GM23338 (cell line): ENCODE measurements at regions not wholly inside any gene's neighbourhood (a gene's known extent, or its start where the extent isn't known, plus 50 kb on each side); places are given as distances from the start of the nearest gene placed in this dataset.

Experiments
- ATAC-seq: fragments of 200-7000 bp; cut with Tn5 transposase; 3 replicates; pipeline ENCODE4 v1.9.1; 2020
- DNase-seq: peaks from one replicate; pipeline ENCODE4 v3.0.0-alpha.2; 2015; ENCODE audit warnings: low spot score
- H2AFZ ChIP-seq: fragments of 200-600 bp; sonication (generic); 2 replicates; pipeline ENCODE4 v1.8.0; 2016; ENCODE audit warnings: antibody characterized with exemption, mild to moderate bottlenecking, moderate library complexity
- H3F3A ChIP-seq: fragments of 200-600 bp; sonication (generic); replicated peaks from 2 replicates; pipeline ENCODE4 v1.8.0; 2017; ENCODE audit warnings: antibody characterized with exemption, mixed run types, low read depth
- H3K27ac ChIP-seq: fragments of 200-600 bp; sonication (generic); 2 replicates; pipeline ENCODE4 v1.6.1; 2016; ENCODE audit warnings: low read depth
- H3K27me3 ChIP-seq: fragments of 200-600 bp; sonication (generic); 2 replicates; pipeline ENCODE4 v1.8.0; 2016; ENCODE audit warnings: mild to moderate bottlenecking, mixed run types, moderate library complexity; ENCODE audit not compliant: insufficient read depth
- H3K36me3 ChIP-seq: fragments of 200-600 bp; sonication (generic); 2 replicates; pipeline ENCODE4 v1.8.0; 2016; ENCODE audit warnings: mild to moderate bottlenecking; ENCODE audit not compliant: insufficient read depth
- H3K4me1 ChIP-seq: fragments of 200-600 bp; sonication (generic); 2 replicates; pipeline ENCODE4 v1.8.0; 2016; ENCODE audit warnings: mild to moderate bottlenecking, moderate library complexity; ENCODE audit not compliant: insufficient read depth
- H3K4me2 ChIP-seq: fragments of 200-600 bp; sonication (generic); 2 replicates; pipeline ENCODE4 v1.7.1; 2017; ENCODE audit warnings: mixed run types
- H3K4me3 ChIP-seq: fragments of 200-600 bp; sonication (generic); 2 replicates; pipeline ENCODE4 v1.6.1; 2016; ENCODE audit warnings: mixed run types
- H3K79me2 ChIP-seq: fragments of 200-600 bp; sonication (generic); replicated peaks from 2 replicates; pipeline ENCODE4 v1.8.0; 2017; ENCODE audit warnings: mild to moderate bottlenecking; ENCODE audit not compliant: insufficient read depth
- H3K9me2 ChIP-seq: fragments of 200-600 bp; sonication (generic); 2 replicates; pipeline ENCODE4 v1.8.0; 2017; ENCODE audit not compliant: insufficient read depth
- H4K20me1 ChIP-seq: fragments of 200-600 bp; sonication (generic); replicated peaks from 2 replicates; pipeline ENCODE4 v1.8.0; 2017; ENCODE audit warnings: mild to moderate bottlenecking; ENCODE audit not compliant: insufficient read depth
- H3K27ac Mint-ChIP-seq: 2 replicates; pipeline ENCODE4 v1.8.0; 2020; ENCODE audit warnings: inconsistent platforms, mild to moderate bottlenecking, moderate library complexity, mixed read lengths
- H3K27me3 Mint-ChIP-seq: 3 replicates; pipeline ENCODE4 v1.8.0; 2022; ENCODE audit warnings: low read depth, mild to moderate bottlenecking, moderate library complexity, mixed read lengths, inconsistent platforms; ENCODE audit not compliant: insufficient read depth, poor library complexity
- H3K36me3 Mint-ChIP-seq: 3 replicates; pipeline ENCODE4 v1.8.0; 2021; ENCODE audit warnings: low read depth, mild to moderate bottlenecking, inconsistent platforms, moderate library complexity, mixed read lengths
- H3K4me1 Mint-ChIP-seq: 3 replicates; pipeline ENCODE4 v1.8.0; 2020; ENCODE audit warnings: mild to moderate bottlenecking, inconsistent platforms, mixed read lengths
- H3K4me3 Mint-ChIP-seq: 3 replicates; pipeline ENCODE4 v1.8.0; 2021; ENCODE audit warnings: moderate library complexity, mild to moderate bottlenecking, inconsistent platforms, mixed read lengths
- H3K9me3 Mint-ChIP-seq: 3 replicates; pipeline ENCODE4 v1.8.0; 2020; ENCODE audit warnings: moderate library complexity, mild to moderate bottlenecking, inconsistent platforms, mixed read lengths
- CREB1 ChIP-seq: fragments of 250-450 bp; sonication (Bioruptor Pico); IDR thresholded peaks from 2 replicates; pipeline ENCODE4 v1.5.0; 2020; ENCODE audit warnings: low read depth, mild to moderate bottlenecking, moderate library complexity
- EZH2 ChIP-seq: fragments of 200-600 bp; sonication (generic); IDR thresholded peaks from one replicate; pipeline ENCODE4 v1.8.0; 2017; ENCODE audit warnings: antibody characterized with exemption, mild to moderate bottlenecking, low read depth; ENCODE audit not compliant: unreplicated experiment
- EZH2phosphoT487 ChIP-seq: fragments of 200-600 bp; sonication (generic); IDR thresholded peaks from one replicate; pipeline ENCODE4 v1.8.1; 2018; ENCODE audit warnings: antibody characterized with exemption; ENCODE audit not compliant: unreplicated experiment
- JUNB ChIP-seq: IDR thresholded peaks from one replicate; pipeline ENCODE4 v1.6.1; 2016; ENCODE audit warnings: antibody characterized with exemption; ENCODE audit not compliant: unreplicated experiment
- NANOG ChIP-seq: IDR thresholded peaks from 2 replicates; pipeline ENCODE4 v1.6.1; 2016; ENCODE audit warnings: antibody characterized with exemption, borderline replicate concordance
- POLR2AphosphoS5 ChIP-seq: IDR thresholded peaks from 2 replicates; pipeline ENCODE4 v1.6.1; 2016; ENCODE audit warnings: antibody characterized with exemption, low read depth
- STAT1 ChIP-seq: IDR thresholded peaks from one replicate; pipeline ENCODE4 v1.6.1; 2016; ENCODE audit warnings: antibody characterized with exemption; ENCODE audit not compliant: unreplicated experiment
- ZNF114 ChIP-seq: fragments of 250-450 bp; sonication (Bioruptor Pico); IDR thresholded peaks from 2 replicates; pipeline ENCODE4 v1.5.0; 2020; ENCODE audit warnings: mild to moderate bottlenecking, moderate library complexity
- ZNF331 ChIP-seq: fragments of 250-450 bp; sonication (Bioruptor Pico); IDR thresholded peaks from 2 replicates; pipeline ENCODE4 v1.5.0; 2020; ENCODE audit warnings: low read depth, mild to moderate bottlenecking, moderate library complexity
- TF ChIP-seq, protein P1 (sequence below): IDR thresholded peaks from one replicate; pipeline ENCODE4 v1.6.1; 2018; ENCODE audit warnings: antibody characterized with exemption; ENCODE audit not compliant: unreplicated experiment
- TF ChIP-seq, protein P2 (sequence below): IDR thresholded peaks from 2 replicates; pipeline ENCODE4 v1.6.1; 2016; ENCODE audit warnings: antibody characterized with exemption
- TF ChIP-seq, protein P3 (sequence below), 2 experiments: fragments of 200-600 bp in 1 of 2; sonication (generic) in 1 of 2; conservative IDR thresholded peaks; 2 replicates each; pipeline versions ENCODE4 v1.5.1 to v1.6.1; 2016 to 2017; ENCODE audit warnings: antibody characterized with exemption in 2 of 2, low read depth in 2 of 2, mild to moderate bottlenecking in 2 of 2, moderate library complexity in 1 of 2
- TF ChIP-seq, protein P4 (sequence below): fragments of 250-450 bp; sonication (Bioruptor Pico); IDR thresholded peaks from 2 replicates; pipeline ENCODE4 v1.5.0; 2020; ENCODE audit warnings: mild to moderate bottlenecking, moderate library complexity

DNA sequence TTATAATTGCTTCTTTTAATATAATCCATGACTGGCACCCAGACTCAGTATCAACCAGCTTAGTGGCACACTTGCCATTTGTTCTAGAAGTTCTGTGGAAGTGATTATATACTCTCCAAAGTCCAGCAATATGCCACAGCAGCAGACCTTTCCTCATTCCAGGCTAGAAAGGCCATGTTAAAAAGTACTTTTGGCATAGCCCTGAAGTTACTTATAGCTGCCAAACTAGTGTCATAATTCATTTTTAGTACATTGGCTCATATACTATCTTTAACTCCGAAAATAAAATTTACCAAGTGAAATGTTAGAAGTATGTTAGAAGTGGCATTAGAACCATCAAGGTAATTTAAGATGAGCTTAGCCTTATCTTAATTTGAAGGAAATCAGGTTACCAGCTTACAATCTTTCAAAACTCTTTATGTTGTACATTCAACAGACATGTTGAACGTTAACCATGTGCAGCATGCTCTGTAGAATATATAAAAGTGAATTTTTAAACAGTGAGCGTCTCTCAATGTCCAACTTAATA lies 714.2 kb upstream of the LCORL start:
- H3K36me3 Mint-ChIP-seq, result no peaks in the 10 kb centered on the region

More for the DNA sequence above, 714.2 kb upstream of the LCORL start:
- TF ChIP-seq ZNF114 (CRISPR knock-in tag) (no peak), NANOG (no peak), ZNF331 (CRISPR knock-in tag) (no peak), EZH2 (no peak), JUNB (no peak), EZH2phosphoT487 (no peak), CREB1 (CRISPR knock-in tag) (no peak), POLR2AphosphoS5 (no peak), STAT1 (no peak)
- TF ChIP-seq, protein P1, sequence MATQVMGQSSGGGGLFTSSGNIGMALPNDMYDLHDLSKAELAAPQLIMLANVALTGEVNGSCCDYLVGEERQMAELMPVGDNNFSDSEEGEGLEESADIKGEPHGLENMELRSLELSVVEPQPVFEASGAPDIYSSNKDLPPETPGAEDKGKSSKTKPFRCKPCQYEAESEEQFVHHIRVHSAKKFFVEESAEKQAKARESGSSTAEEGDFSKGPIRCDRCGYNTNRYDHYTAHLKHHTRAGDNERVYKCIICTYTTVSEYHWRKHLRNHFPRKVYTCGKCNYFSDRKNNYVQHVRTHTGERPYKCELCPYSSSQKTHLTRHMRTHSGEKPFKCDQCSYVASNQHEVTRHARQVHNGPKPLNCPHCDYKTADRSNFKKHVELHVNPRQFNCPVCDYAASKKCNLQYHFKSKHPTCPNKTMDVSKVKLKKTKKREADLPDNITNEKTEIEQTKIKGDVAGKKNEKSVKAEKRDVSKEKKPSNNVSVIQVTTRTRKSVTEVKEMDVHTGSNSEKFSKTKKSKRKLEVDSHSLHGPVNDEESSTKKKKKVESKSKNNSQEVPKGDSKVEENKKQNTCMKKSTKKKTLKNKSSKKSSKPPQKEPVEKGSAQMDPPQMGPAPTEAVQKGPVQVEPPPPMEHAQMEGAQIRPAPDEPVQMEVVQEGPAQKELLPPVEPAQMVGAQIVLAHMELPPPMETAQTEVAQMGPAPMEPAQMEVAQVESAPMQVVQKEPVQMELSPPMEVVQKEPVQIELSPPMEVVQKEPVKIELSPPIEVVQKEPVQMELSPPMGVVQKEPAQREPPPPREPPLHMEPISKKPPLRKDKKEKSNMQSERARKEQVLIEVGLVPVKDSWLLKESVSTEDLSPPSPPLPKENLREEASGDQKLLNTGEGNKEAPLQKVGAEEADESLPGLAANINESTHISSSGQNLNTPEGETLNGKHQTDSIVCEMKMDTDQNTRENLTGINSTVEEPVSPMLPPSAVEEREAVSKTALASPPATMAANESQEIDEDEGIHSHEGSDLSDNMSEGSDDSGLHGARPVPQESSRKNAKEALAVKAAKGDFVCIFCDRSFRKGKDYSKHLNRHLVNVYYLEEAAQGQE, result no peak
- TF ChIP-seq, protein P2, sequence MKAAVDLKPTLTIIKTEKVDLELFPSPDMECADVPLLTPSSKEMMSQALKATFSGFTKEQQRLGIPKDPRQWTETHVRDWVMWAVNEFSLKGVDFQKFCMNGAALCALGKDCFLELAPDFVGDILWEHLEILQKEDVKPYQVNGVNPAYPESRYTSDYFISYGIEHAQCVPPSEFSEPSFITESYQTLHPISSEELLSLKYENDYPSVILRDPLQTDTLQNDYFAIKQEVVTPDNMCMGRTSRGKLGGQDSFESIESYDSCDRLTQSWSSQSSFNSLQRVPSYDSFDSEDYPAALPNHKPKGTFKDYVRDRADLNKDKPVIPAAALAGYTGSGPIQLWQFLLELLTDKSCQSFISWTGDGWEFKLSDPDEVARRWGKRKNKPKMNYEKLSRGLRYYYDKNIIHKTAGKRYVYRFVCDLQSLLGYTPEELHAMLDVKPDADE, result no peak
- TF ChIP-seq, protein P3, sequence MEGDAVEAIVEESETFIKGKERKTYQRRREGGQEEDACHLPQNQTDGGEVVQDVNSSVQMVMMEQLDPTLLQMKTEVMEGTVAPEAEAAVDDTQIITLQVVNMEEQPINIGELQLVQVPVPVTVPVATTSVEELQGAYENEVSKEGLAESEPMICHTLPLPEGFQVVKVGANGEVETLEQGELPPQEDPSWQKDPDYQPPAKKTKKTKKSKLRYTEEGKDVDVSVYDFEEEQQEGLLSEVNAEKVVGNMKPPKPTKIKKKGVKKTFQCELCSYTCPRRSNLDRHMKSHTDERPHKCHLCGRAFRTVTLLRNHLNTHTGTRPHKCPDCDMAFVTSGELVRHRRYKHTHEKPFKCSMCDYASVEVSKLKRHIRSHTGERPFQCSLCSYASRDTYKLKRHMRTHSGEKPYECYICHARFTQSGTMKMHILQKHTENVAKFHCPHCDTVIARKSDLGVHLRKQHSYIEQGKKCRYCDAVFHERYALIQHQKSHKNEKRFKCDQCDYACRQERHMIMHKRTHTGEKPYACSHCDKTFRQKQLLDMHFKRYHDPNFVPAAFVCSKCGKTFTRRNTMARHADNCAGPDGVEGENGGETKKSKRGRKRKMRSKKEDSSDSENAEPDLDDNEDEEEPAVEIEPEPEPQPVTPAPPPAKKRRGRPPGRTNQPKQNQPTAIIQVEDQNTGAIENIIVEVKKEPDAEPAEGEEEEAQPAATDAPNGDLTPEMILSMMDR (conservative IDR thresholded peaks at IDR 0.05; ENCODE audit: low read depth in 2 of 2), result no peak
- TF ChIP-seq, protein P4, sequence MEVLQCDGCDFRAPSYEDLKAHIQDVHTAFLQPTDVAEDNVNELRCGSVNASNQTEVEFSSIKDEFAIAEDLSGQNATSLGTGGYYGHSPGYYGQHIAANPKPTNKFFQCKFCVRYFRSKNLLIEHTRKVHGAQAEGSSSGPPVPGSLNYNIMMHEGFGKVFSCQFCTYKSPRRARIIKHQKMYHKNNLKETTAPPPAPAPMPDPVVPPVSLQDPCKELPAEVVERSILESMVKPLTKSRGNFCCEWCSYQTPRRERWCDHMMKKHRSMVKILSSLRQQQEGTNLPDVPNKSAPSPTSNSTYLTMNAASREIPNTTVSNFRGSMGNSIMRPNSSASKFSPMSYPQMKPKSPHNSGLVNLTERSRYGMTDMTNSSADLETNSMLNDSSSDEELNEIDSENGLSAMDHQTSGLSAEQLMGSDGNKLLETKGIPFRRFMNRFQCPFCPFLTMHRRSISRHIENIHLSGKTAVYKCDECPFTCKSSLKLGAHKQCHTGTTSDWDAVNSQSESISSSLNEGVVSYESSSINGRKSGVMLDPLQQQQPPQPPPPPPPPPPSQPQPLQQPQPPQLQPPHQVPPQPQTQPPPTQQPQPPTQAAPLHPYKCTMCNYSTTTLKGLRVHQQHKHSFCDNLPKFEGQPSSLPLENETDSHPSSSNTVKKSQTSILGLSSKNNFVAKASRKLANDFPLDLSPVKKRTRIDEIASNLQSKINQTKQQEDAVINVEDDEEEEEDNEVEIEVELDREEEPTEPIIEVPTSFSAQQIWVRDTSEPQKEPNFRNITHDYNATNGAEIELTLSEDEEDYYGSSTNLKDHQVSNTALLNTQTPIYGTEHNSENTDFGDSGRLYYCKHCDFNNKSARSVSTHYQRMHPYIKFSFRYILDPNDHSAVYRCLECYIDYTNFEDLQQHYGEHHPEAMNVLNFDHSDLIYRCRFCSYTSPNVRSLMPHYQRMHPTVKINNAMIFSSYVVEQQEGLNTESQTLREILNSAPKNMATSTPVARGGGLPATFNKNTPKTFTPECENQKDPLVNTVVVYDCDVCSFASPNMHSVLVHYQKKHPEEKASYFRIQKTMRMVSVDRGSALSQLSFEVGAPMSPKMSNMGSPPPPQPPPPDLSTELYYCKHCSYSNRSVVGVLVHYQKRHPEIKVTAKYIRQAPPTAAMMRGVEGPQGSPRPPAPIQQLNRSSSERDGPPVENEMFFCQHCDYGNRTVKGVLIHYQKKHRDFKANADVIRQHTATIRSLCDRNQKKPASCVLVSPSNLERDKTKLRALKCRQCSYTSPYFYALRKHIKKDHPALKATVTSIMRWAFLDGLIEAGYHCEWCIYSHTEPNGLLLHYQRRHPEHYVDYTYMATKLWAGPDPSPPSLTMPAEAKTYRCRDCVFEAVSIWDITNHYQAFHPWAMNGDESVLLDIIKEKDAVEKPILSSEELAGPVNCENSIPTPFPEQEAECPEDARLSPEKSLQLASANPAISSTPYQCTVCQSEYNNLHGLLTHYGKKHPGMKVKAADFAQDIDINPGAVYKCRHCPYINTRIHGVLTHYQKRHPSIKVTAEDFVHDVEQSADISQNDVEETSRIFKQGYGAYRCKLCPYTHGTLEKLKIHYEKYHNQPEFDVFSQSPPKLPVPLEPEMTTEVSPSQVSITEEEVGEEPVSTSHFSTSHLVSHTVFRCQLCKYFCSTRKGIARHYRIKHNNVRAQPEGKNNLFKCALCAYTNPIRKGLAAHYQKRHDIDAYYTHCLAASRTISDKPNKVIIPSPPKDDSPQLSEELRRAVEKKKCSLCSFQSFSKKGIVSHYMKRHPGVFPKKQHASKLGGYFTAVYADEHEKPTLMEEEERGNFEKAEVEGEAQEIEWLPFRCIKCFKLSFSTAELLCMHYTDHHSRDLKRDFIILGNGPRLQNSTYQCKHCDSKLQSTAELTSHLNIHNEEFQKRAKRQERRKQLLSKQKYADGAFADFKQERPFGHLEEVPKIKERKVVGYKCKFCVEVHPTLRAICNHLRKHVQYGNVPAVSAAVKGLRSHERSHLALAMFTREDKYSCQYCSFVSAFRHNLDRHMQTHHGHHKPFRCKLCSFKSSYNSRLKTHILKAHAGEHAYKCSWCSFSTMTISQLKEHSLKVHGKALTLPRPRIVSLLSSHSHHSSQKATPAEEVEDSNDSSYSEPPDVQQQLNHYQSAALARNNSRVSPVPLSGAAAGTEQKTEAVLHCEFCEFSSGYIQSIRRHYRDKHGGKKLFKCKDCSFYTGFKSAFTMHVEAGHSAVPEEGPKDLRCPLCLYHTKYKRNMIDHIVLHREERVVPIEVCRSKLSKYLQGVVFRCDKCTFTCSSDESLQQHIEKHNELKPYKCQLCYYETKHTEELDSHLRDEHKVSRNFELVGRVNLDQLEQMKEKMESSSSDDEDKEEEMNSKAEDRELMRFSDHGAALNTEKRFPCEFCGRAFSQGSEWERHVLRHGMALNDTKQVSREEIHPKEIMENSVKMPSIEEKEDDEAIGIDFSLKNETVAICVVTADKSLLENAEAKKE (CRISPR knock-in tag), result no peak
- Histone ChIP-seq H3K36me3 (no peaks in the 10 kb centered on the region), H3K4me3 (no peak overlapping the region), H3F3A (no peaks in the 10 kb centered on the region), H3K4me2 (no peak overlapping the region), H3K79me2 (no peaks in the 10 kb centered on the region), H3K4me1 (no peaks in the 10 kb centered on the region), H4K20me1 (no peaks in the 10 kb centered on the region), H3K27me3 (no peaks in the 10 kb centered on the region), H3K27ac (no peak overlapping the region), H2AFZ (no peak overlapping the region), H3K9me2 (no peaks in the 10 kb centered on the region)
- H3K27me3 Mint-ChIP-seq, result no peaks in the 10 kb centered on the region
- peaks cover 3% of the 10 kb centered on the region; the same call in 2 of the 3 replicates for H3K4me1 Mint-ChIP-seq
- H3K4me3 Mint-ChIP-seq, result no peak overlapping the region
- DNase-seq (no peak), ATAC-seq (no peak)
- no peaks in the 10 kb centered on the region for H3K9me3 Mint-ChIP-seq
- no peak overlapping the region for H3K27ac Mint-ChIP-seq
